Fibroblast of pulmonary artery (primary cell): ENCODE measurements at regions not wholly inside any gene's neighbourhood (a gene's known extent, or its start where the extent isn't known, plus 50 kb on each side); places are given as distances from the start of the nearest gene placed in this dataset.

Experiments
- DNase-seq: peaks from one replicate; pipeline ENCODE4 v3.0.0-alpha.2; 2010; ENCODE audit warnings: low read depth
- H3K4me3 ChIP-seq: replicated peaks from 2 replicates; pipeline ENCODE4 v1.5.1; 2011; ENCODE audit warnings: low read depth, mild to moderate bottlenecking, control low read depth, low read length, moderate library complexity
- TF ChIP-seq, protein P1 (sequence below): IDR thresholded peaks from 2 replicates; pipeline ENCODE4 v1.5.1; 2011; ENCODE audit warnings: mild to moderate bottlenecking, control low read depth, low read length, inconsistent platforms; ENCODE audit errors: missing control alignments

DNA sequence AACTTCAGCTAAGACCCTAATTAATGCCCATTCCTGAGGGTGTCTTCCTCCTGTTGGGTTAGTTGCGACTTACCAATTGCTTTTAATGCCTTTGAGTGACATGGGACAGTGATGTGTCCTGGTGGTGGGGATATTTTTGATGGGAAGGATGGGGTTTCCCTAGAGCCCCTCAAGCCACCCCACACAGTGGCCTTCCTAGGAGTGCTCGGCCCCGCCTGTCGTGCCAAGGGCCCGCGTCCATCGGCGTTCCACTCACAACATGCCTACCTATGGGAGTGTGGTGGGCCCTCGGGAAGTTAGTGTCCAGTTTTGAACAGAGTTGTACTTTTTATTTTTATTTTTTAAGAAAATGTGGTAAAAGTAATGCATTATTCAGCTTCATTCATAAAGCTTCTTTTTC lies 50.1 kb upstream of the TSPAN2 start:
- DNase-seq = no peak
- TF ChIP-seq, protein P1, sequence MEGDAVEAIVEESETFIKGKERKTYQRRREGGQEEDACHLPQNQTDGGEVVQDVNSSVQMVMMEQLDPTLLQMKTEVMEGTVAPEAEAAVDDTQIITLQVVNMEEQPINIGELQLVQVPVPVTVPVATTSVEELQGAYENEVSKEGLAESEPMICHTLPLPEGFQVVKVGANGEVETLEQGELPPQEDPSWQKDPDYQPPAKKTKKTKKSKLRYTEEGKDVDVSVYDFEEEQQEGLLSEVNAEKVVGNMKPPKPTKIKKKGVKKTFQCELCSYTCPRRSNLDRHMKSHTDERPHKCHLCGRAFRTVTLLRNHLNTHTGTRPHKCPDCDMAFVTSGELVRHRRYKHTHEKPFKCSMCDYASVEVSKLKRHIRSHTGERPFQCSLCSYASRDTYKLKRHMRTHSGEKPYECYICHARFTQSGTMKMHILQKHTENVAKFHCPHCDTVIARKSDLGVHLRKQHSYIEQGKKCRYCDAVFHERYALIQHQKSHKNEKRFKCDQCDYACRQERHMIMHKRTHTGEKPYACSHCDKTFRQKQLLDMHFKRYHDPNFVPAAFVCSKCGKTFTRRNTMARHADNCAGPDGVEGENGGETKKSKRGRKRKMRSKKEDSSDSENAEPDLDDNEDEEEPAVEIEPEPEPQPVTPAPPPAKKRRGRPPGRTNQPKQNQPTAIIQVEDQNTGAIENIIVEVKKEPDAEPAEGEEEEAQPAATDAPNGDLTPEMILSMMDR = no peak
- no peak overlapping the region for H3K4me3 ChIP-seq
